ENCODE measurements at regions not wholly inside any gene's neighbourhood (a gene's known extent, or its start where the extent isn't known, plus 50 kb on each side); places are given as distances from the start of the nearest gene placed in this dataset.

GRCh38 chr2:62435720-62436119, 70.3 kb downstream of the TMEM17 start:
- no peak for TF ChIP-seq GABPA (tag; conservative IDR thresholded peaks at IDR 0.05; ENCODE audit: low read depth)
- TF ChIP-seq FUS (optimal IDR thresholded peaks at IDR 0.05; ENCODE audit: low read depth, low read length) = no peak
- TF ChIP-seq USF1 (CRISPR knock-in tag; IDR thresholded peaks at IDR 0.05) = no peak
- TF ChIP-seq PRDM10 (IDR thresholded peaks at IDR 0.05; ENCODE audit: partially characterized antibody) = no peak
- no peak for TF ChIP-seq SMAD1 (IDR thresholded peaks at IDR 0.05; ENCODE audit: low read depth, low read length, partially characterized antibody)
- no peak for TF ChIP-seq ZNF707 (CRISPR knock-in tag; conservative IDR thresholded peaks at IDR 0.05)
- TF ChIP-seq CHD2 (IDR thresholded peaks at IDR 0.05; ENCODE audit: low read depth, low read length) = no peak
- no peak for TF ChIP-seq EP300 (IDR thresholded peaks at IDR 0.05; ENCODE audit: low read length)
- TF ChIP-seq POLR2AphosphoS5 (IDR thresholded peaks at IDR 0.05; ENCODE audit: control insufficient read depth, insufficient read depth, low read depth, low read length) = no peak
- no peak for TF ChIP-seq ATF3 (IDR thresholded peaks at IDR 0.05)
- TF ChIP-seq ATF3 (CRISPR knock-in tag; conservative IDR thresholded peaks at IDR 0.05) = no peak
- no peak for TF ChIP-seq ZBTB49 (CRISPR knock-in tag; IDR thresholded peaks at IDR 0.05; ENCODE audit: borderline replicate concordance)
